Endothelial cell of umbilical vein (primary cell): ENCODE measurements at regions not wholly inside any gene's neighbourhood (a gene's known extent, or its start where the extent isn't known, plus 50 kb on each side); places are given as distances from the start of the nearest gene placed in this dataset.

ENCODE experiments used
- CTCF ChIP-seq, 2 donors: IDR thresholded peaks; 1 replicate in 1 of 2; 2 replicates in 1 of 2; pipeline ENCODE4 v1.5.1; 2011; ENCODE audit warnings: low read length in 2 of 2, mild to moderate bottlenecking in 2 of 2, moderate library complexity in 2 of 2, control low read depth in 1 of 2, inconsistent platforms in 1 of 2, low read depth in 1 of 2; ENCODE audit not compliant: insufficient read depth in 1 of 2; ENCODE audit errors: extremely low read depth in 1 of 2
- EZH2 ChIP-seq: IDR thresholded peaks from 2 replicates; pipeline ENCODE4 v1.6.1; 2012; ENCODE audit warnings: borderline replicate concordance, low read depth, mild to moderate bottlenecking, moderate library complexity, low read length, inconsistent platforms; ENCODE audit not compliant: severe bottlenecking
- FOS ChIP-seq: IDR thresholded peaks from 2 replicates; pipeline ENCODE4 v1.6.1; 2011; ENCODE audit warnings: mild to moderate bottlenecking, low read length, moderate library complexity, borderline replicate concordance; ENCODE audit not compliant: insufficient read depth
- JUN ChIP-seq: IDR thresholded peaks from 2 replicates; pipeline ENCODE4 v1.6.1; 2011; ENCODE audit warnings: borderline replicate concordance, low read depth; ENCODE audit not compliant: insufficient read length, insufficient read depth
- MYC ChIP-seq: IDR thresholded peaks from one replicate; pipeline ENCODE4 v1.6.1; 2011; ENCODE audit warnings: mild to moderate bottlenecking, low read depth, low read length
- POLR2A ChIP-seq: IDR thresholded peaks from 2 replicates; pipeline ENCODE4 v1.6.1; 2012; ENCODE audit warnings: low read depth, mild to moderate bottlenecking, control low read depth, low read length
- POLR2AphosphoS5 ChIP-seq: IDR thresholded peaks from 2 replicates; pipeline ENCODE4 v1.6.1; 2012; ENCODE audit warnings: low read depth, mild to moderate bottlenecking, control low read depth, low read length, moderate library complexity; ENCODE audit not compliant: insufficient read depth
- TF ChIP-seq, protein P1 (sequence below): IDR thresholded peaks from 2 replicates; pipeline ENCODE4 v1.6.1; 2011; ENCODE audit not compliant: insufficient read depth, insufficient read length

DNA sequence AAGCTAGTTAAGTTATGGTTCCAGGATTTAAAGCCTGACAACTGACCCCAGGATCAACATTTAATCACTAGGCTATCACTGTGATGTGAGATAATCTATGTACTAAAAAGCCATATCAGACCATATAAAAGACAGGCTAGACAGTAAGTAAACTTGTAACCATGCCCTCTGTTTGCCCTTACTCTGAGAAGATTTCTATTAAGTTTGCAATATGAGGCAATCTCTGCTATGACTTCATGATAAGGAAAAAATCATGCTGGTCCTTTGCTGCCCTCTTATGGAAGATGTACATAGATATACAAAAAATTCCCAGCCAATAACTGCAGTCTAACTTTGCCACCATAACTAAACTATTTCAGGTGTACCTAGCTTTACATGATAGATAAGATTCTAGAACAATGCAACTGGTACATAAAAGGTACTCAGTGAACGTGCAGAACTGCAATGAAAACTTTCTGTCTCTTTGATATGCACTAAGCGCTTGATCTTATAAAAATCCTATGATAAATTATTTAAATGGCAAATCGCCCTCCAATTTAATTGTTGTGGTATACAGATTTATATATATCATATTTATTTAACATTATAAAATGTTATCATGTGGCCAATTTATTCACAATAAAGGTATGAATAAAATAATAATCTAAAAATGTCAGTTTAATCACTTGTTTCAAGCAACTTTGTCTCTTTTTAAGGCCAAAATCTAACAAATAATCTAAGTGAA, 70.5 kb downstream of the FAM217A start:
- TF ChIP-seq CTCF (IDR thresholded peaks at IDR 0.05; ENCODE audit: extremely low read depth in 1 of 2, insufficient read depth in 1 of 2, low read depth in 1 of 2, low read length in 2 of 2) = peak; percentile 19 to 45
- TF ChIP-seq POLR2A = no peak
- TF ChIP-seq FOS = no peak
- no peak for TF ChIP-seq POLR2AphosphoS5
- TF ChIP-seq, protein P1, sequence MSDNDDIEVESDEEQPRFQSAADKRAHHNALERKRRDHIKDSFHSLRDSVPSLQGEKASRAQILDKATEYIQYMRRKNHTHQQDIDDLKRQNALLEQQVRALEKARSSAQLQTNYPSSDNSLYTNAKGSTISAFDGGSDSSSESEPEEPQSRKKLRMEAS = no peak
- TF ChIP-seq EZH2 = no peak
- TF ChIP-seq JUN = no peak
- TF ChIP-seq MYC = no peak
